ENCODE measurements at regions not wholly inside any gene's neighbourhood (a gene's known extent, or its start where the extent isn't known, plus 50 kb on each side); places are given as distances from the start of the nearest gene placed in this dataset.

GRCh38 chr11:115674937-115675544 is 170.8 kb upstream of the CADM1 start:
- intact Hi-C loops (cut with micrococcal nuclease; ENCODE audit: unreplicated experiment), result loop anchor here (5.0 kb wide), 1 partner anchor 338 kb away; no protein-coding TSS in a partner anchor

DNA sequence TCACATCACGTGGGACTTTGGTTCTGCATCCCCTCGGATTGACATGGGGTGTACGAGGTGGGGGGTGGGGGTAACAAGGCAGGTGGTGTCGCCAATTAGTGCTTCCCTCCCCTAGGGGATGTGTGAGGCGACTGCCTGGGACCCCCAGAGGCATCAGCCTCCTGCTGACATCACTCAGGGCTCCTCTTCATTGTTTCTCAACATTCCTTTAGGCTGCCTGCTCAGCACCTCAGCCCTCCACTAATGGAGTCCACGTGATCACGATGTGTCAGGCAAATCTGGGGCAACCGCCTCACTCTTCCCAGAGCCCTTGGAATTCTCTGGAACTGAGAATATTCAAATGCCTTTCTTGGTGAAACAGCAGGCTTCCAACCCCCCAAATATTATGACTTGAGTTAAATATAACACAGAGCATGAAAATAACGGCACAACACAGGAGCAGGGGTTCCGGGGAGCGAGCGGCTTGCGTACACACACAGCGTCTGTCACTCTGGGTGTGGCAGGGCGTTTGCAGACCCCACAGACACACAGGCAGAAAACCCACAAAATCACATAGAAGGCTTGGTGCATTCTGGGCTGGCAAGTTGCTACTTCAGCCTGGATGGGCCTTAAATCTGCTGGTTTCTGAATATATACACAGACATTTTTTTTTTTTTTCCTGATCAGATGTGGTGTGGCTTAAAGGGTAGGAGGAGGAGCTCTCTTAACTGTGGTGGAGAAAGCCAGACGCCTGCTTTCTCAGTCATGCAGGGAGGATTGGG is 170.1 kb upstream of the CADM1 start:
- in situ Hi-C loops (cut with HindIII; ENCODE audit: low pct_unique_long_range_greater_than_20kb, low sequenced_read_pairs), result no loop called here
- ChIA-PET CTCF (no interaction called here), POLR2A (no interaction called here)
- BruUV-seq (replicated peaks), result no TSS peak
- intact Hi-C loops (cut with micrococcal nuclease; ENCODE audit: unreplicated experiment), result no loop called here
- ATAC-seq, result no peak
- Histone ChIP-seq H3K27ac (ENCODE audit: low read length) (no peak overlapping the region), H3K9me3 (ENCODE audit: control insufficient read depth, insufficient read depth, low read depth, low read length) (no peaks in the 10 kb centered on the region), H3K27me3 (ENCODE audit: control insufficient read depth, insufficient read depth, low read length) (no peaks in the 10 kb centered on the region), H3K36me3 (ENCODE audit: control insufficient read depth, insufficient read depth, low read length) (no peaks in the 10 kb centered on the region), H3K4me3 (ENCODE audit: low read depth in 2 of 2, low read length in 2 of 2) (no peak overlapping the region), H3K4me1 (ENCODE audit: control insufficient read depth, insufficient read depth, low read length) (no peaks in the 10 kb centered on the region)
- no peak for DNase-seq (ENCODE audit: low read depth, low spot score)
- no peak for TF ChIP-seq REST (IDR thresholded peaks at IDR 0.05; ENCODE audit: insufficient read depth in 1 of 2, low read depth in 2 of 2, low read length in 1 of 2)
- no peak for TF ChIP-seq TCF7L2 (IDR thresholded peaks at IDR 0.05; ENCODE audit: low read depth, low read length)
- TF ChIP-seq SIN3A (IDR thresholded peaks at IDR 0.05; ENCODE audit: borderline replicate concordance, insufficient read depth, low read depth, low read length), result no peak
- TF ChIP-seq CTCF (IDR thresholded peaks at IDR 0.05), result no peak

More at GRCh38 chr11:115674937-115675544, 170.8 kb upstream of the CADM1 start:
- Histone ChIP-seq H3K9me3 (ENCODE audit: control insufficient read depth, insufficient read depth, low read depth, low read length) (no peaks in the 10 kb centered on the region), H3K27ac (ENCODE audit: low read length) (no peak overlapping the region), H3K4me3 (ENCODE audit: low read depth in 2 of 2, low read length in 2 of 2) (no peak overlapping the region), H3K4me1 (ENCODE audit: control insufficient read depth, insufficient read depth, low read length) (no peaks in the 10 kb centered on the region), H3K27me3 (ENCODE audit: control insufficient read depth, insufficient read depth, low read length) (no peaks in the 10 kb centered on the region), H3K36me3 (ENCODE audit: control insufficient read depth, insufficient read depth, low read length) (no peaks in the 10 kb centered on the region)
- BruUV-seq (replicated peaks), result no TSS peak
- no peak for DNase-seq (ENCODE audit: low read depth, low spot score)
- ChIA-PET POLR2A (no interaction called here), CTCF (no interaction called here)
- in situ Hi-C loops (cut with HindIII; ENCODE audit: low pct_unique_long_range_greater_than_20kb, low sequenced_read_pairs), result no loop called here
- no peak for ATAC-seq
- no peak for TF ChIP-seq CTCF (IDR thresholded peaks at IDR 0.05)
- TF ChIP-seq TCF7L2 (IDR thresholded peaks at IDR 0.05; ENCODE audit: low read depth, low read length), result no peak
- no peak for TF ChIP-seq SIN3A (IDR thresholded peaks at IDR 0.05; ENCODE audit: borderline replicate concordance, insufficient read depth, low read depth, low read length)
- no peak for TF ChIP-seq REST (IDR thresholded peaks at IDR 0.05; ENCODE audit: insufficient read depth in 1 of 2, low read depth in 2 of 2, low read length in 1 of 2)
- no peak for TF ChIP-seq POLR2AphosphoS5 (IDR thresholded peaks at IDR 0.05; ENCODE audit: low read depth, low read length)
